Neural cell (in vitro differentiated cells): ENCODE measurements at regions not wholly inside any gene's neighbourhood (a gene's known extent, or its start where the extent isn't known, plus 50 kb on each side); places are given as distances from the start of the nearest gene placed in this dataset.

Experiments
- H2AFZ ChIP-seq: fragments of 200-600, 300-800 bp; sonication (generic), shearing (Covaris generic); 2 replicates; pipeline ENCODE4 v1.6.0; 2014; ENCODE audit warnings: low read depth, mild to moderate bottlenecking, antibody characterized with exemption, low read length, moderate library complexity
- H3F3A ChIP-seq: fragments of 200-600 bp; shearing (Covaris generic); 2 replicates; pipeline ENCODE4 v1.6.1; 2016; ENCODE audit warnings: mild to moderate bottlenecking, moderate library complexity, mixed read lengths, antibody characterized with exemption, low read length; ENCODE audit not compliant: insufficient read depth, poor library complexity, severe bottlenecking
- H3K27ac ChIP-seq: fragments of 200-600, 300-800 bp; sonication (generic), shearing (Covaris generic); 2 replicates; pipeline ENCODE4 v1.5.1; 2014; ENCODE audit warnings: mild to moderate bottlenecking, low read length, moderate library complexity
- H3K27me3 ChIP-seq: fragments of 300-800, 200-600 bp; sonication (generic), shearing (Covaris generic); 2 replicates; pipeline ENCODE4 v1.6.0; 2014; ENCODE audit warnings: mild to moderate bottlenecking, low read depth, low read length, moderate library complexity; ENCODE audit not compliant: insufficient read depth
- H3K36me3 ChIP-seq: fragments of 300-800, 200-600 bp; sonication (generic), shearing (Covaris generic); 2 replicates; pipeline ENCODE4 v1.5.1; 2014; ENCODE audit warnings: mild to moderate bottlenecking, antibody characterized with exemption, low read length, moderate library complexity; ENCODE audit not compliant: insufficient read depth
- H3K4me2 ChIP-seq: fragments of 300-800, 200-600 bp; sonication (generic), shearing (Covaris generic); 2 replicates; pipeline ENCODE4 v1.6.0; 2014; ENCODE audit warnings: mild to moderate bottlenecking, low read length
- H3K4me3 ChIP-seq: fragments of 300-800, 200-600 bp; sonication (generic), shearing (Covaris generic); 2 replicates; pipeline ENCODE4 v1.5.1; 2014; ENCODE audit warnings: mild to moderate bottlenecking, low read length, moderate library complexity
- H3K79me2 ChIP-seq: fragments of 200-600 bp; shearing (Covaris generic); replicated peaks from 2 replicates; pipeline ENCODE4 v1.6.0; 2014; ENCODE audit warnings: mild to moderate bottlenecking, low read length, moderate library complexity; ENCODE audit not compliant: insufficient read depth
- H3K9ac ChIP-seq: fragments of 300-800, 200-600 bp; sonication (generic), shearing (Covaris generic); 2 replicates; pipeline ENCODE4 v1.6.1; 2016; ENCODE audit warnings: mild to moderate bottlenecking, low read length, mixed read lengths
- H3K9me2 ChIP-seq: fragments of 200-600 bp; shearing (Covaris generic); 2 replicates; pipeline ENCODE4 v1.6.1; 2016; ENCODE audit warnings: mild to moderate bottlenecking, low read length, mixed read lengths; ENCODE audit not compliant: insufficient read depth
- H3K9me3 ChIP-seq: fragments of 200-600, 300-800 bp; sonication (generic), shearing (Covaris generic); 2 replicates; pipeline ENCODE4 v1.6.1; 2016; ENCODE audit warnings: mild to moderate bottlenecking, mixed run types, low read length, moderate library complexity, mixed read lengths
- H4K20me1 ChIP-seq: fragments of 200-600 bp; shearing (Covaris generic); 2 replicates; pipeline ENCODE4 v1.6.1; 2016; ENCODE audit warnings: mild to moderate bottlenecking, mixed run types; ENCODE audit not compliant: insufficient read depth
- CTCF ChIP-seq: fragments of 450-650 bp; IDR thresholded peaks from 2 replicates; pipeline ENCODE4 v1.5.1; 2014; ENCODE audit warnings: antibody characterized with exemption, mild to moderate bottlenecking, moderate library complexity; ENCODE audit not compliant: poor library complexity, severe bottlenecking
- EP300 ChIP-seq: fragments of 450-650 bp; conservative IDR thresholded peaks from 2 replicates; pipeline ENCODE4 v1.6.1; 2014; ENCODE audit warnings: antibody characterized with exemption, mild to moderate bottlenecking, moderate library complexity; ENCODE audit not compliant: poor library complexity, severe bottlenecking
- EZH2 ChIP-seq: fragments of 200-600, 300-800 bp; shearing (Covaris generic), sonication (generic); IDR thresholded peaks from 2 replicates; pipeline ENCODE4 v1.6.1; 2014; ENCODE audit warnings: antibody characterized with exemption, low read length, borderline replicate concordance, mild to moderate bottlenecking; ENCODE audit not compliant: insufficient read depth, poor library complexity, severe bottlenecking
- MXI1 ChIP-seq: fragments of 450-650 bp; conservative IDR thresholded peaks from 2 replicates; pipeline ENCODE4 v1.6.1; 2014; ENCODE audit warnings: antibody characterized with exemption, mild to moderate bottlenecking; ENCODE audit not compliant: poor library complexity, severe bottlenecking
- POLR2AphosphoS5 ChIP-seq: IDR thresholded peaks from 2 replicates; pipeline ENCODE4 v1.6.1; 2012
- RAD21 ChIP-seq: fragments of 450-650 bp; conservative IDR thresholded peaks from 2 replicates; pipeline ENCODE4 v1.6.1; 2014; ENCODE audit warnings: antibody characterized with exemption, mild to moderate bottlenecking, moderate library complexity
- REST ChIP-seq: IDR thresholded peaks from 2 replicates; pipeline ENCODE4 v1.6.1; 2012; ENCODE audit warnings: borderline replicate concordance
- SMC3 ChIP-seq: fragments of 450-650 bp; conservative IDR thresholded peaks from 2 replicates; pipeline ENCODE4 v1.6.1; 2014; ENCODE audit warnings: antibody characterized with exemption, mild to moderate bottlenecking, moderate library complexity; ENCODE audit not compliant: poor library complexity
- TAF1 ChIP-seq: IDR thresholded peaks from 2 replicates; pipeline ENCODE4 v1.6.1; 2012; ENCODE audit warnings: low read depth

- no peaks in the 10 kb centered on the region for H3F3A ChIP-seq
- no peaks in the 10 kb centered on the region for H3K79me2 ChIP-seq
- H3K9ac ChIP-seq, result no peak overlapping the region
- no peaks in the 10 kb centered on the region for H4K20me1 ChIP-seq
- no peaks in the 10 kb centered on the region for H3K9me2 ChIP-seq
- H3K9me3 ChIP-seq, result no peaks in the 10 kb centered on the region
- H3K36me3 ChIP-seq, result no peaks in the 10 kb centered on the region
- H3K27ac ChIP-seq, result no peak overlapping the region
- H2AFZ ChIP-seq, result no peak overlapping the region
- TF ChIP-seq CTCF (no peak), REST (no peak)
- H3K27me3 ChIP-seq, result no peaks in the 10 kb centered on the region
- H3K4me3 ChIP-seq, result no peak overlapping the region
- no peak overlapping the region for H3K4me2 ChIP-seq
Measured at GRCh38 chr10:106401967-106402366, 762.5 kb downstream of the SORCS1 start.

GRCh38 chr10:106401161-106401560, 763.3 kb downstream of the SORCS1 start:
- no peak overlapping the region for H3K27ac ChIP-seq

More at GRCh38 chr10:106401161-106401560, 763.3 kb downstream of the SORCS1 start:
- no peak overlapping the region for H3K4me2 ChIP-seq
- no peaks in the 10 kb centered on the region for H3K9me3 ChIP-seq
- no peak overlapping the region for H3K4me3 ChIP-seq
- H3K9me2 ChIP-seq, result no peaks in the 10 kb centered on the region
- no peaks in the 10 kb centered on the region for H3K36me3 ChIP-seq
- H2AFZ ChIP-seq, result no peak overlapping the region
- TF ChIP-seq EZH2 (no peak), REST (no peak), EP300 (no peak), POLR2AphosphoS5 (no peak), CTCF (no peak), TAF1 (no peak), MXI1 (no peak), SMC3 (no peak), RAD21 (no peak)
- no peaks in the 10 kb centered on the region for H3K27me3 ChIP-seq
- H3F3A ChIP-seq, result no peaks in the 10 kb centered on the region
- H3K79me2 ChIP-seq, result no peaks in the 10 kb centered on the region
- no peaks in the 10 kb centered on the region for H4K20me1 ChIP-seq
- no peak overlapping the region for H3K9ac ChIP-seq
